Astrocyte of the spinal cord (primary cell): ENCODE measurements at regions not wholly inside any gene's neighbourhood (a gene's known extent, or its start where the extent isn't known, plus 50 kb on each side); places are given as distances from the start of the nearest gene placed in this dataset.

Source experiments
- DNase-seq: peaks from one replicate; pipeline ENCODE4 v3.0.0; 2011; ENCODE audit warnings: low read depth, low spot score
- H3K4me3 ChIP-seq: 2 replicates; pipeline ENCODE4 v1.5.1; 2011; ENCODE audit warnings: low read depth, mild to moderate bottlenecking, low read length, moderate library complexity
- in situ Hi-C: cut with HindIII; loops from 2 replicates; pipeline ENCODE4 v1.10.0; 2017; ENCODE audit warnings: low sequenced_read_pairs
- TF ChIP-seq, protein P1 (sequence below): IDR thresholded peaks from 2 replicates; pipeline ENCODE4 v1.5.1; 2012; ENCODE audit warnings: low read depth, mild to moderate bottlenecking, low read length, inconsistent platforms

DNA sequence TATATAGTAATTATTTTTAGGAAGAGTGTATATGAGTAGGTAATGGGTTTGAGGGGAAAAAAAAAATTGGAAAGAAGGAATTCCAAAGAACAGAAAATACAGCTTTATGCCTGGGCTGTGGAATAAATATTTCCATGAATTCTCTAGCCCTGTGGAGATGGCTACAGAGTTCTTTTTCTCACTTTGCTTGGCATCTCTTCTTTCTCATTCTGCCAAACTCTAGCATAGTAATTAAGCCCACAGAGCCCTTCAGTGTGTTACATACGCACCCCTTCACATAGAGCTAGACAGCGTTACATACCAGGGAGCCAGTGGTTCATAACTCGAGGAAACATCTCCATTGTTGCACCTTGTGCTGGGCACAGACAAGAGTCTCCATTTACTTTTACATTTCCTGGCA is 621.1 kb downstream of the CDH8 start:
- in situ Hi-C loops = no loop called here
- TF ChIP-seq, protein P1, sequence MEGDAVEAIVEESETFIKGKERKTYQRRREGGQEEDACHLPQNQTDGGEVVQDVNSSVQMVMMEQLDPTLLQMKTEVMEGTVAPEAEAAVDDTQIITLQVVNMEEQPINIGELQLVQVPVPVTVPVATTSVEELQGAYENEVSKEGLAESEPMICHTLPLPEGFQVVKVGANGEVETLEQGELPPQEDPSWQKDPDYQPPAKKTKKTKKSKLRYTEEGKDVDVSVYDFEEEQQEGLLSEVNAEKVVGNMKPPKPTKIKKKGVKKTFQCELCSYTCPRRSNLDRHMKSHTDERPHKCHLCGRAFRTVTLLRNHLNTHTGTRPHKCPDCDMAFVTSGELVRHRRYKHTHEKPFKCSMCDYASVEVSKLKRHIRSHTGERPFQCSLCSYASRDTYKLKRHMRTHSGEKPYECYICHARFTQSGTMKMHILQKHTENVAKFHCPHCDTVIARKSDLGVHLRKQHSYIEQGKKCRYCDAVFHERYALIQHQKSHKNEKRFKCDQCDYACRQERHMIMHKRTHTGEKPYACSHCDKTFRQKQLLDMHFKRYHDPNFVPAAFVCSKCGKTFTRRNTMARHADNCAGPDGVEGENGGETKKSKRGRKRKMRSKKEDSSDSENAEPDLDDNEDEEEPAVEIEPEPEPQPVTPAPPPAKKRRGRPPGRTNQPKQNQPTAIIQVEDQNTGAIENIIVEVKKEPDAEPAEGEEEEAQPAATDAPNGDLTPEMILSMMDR = no peak
- H3K4me3 ChIP-seq = no peak overlapping the region
- no peak for DNase-seq

DNA sequence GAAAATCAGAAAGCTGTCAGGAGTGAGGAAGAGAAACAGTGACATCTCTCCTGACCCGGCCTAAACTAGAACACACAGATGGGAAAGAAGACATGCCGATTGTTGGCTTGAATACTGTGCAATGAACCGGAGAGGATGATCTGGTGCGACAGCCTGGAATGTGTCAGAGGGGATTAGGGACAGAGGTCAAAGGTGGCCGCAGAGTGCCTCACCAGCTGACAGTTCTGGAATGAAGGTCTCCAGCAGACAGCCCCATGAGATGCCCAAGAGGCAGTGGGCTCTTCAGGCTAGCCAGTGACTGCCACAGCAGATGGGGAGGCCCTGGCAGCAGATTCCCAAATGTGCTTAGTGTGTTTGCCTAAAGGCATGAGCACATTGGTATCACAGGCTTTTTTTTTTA is 623.2 kb downstream of the CDH8 start:
- no peak overlapping the region for H3K4me3 ChIP-seq
- in situ Hi-C loops = no loop called here
- DNase-seq = no peak
- TF ChIP-seq, protein P1 = no peak

DNA sequence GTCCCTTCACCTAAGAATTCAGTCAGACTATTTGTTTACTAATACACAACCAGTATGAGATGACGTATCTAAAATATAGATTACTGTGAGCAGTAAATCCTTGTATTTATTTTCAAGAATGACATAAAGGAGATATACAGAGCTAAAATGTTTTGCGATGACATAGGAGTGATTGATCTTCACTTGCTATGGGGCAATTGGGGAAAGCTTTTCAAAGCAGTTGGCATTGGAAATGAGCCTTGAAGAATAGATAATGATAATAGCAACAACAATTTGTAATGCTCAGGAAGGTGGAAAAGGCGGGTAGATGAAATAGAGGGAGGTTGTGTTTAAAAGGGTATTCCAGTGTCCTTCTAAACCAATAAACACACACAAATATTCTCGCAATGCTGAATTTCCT is 623.7 kb downstream of the CDH8 start:
- TF ChIP-seq, protein P1 = no peak
- no peak for DNase-seq
- no peak overlapping the region for H3K4me3 ChIP-seq
- in situ Hi-C loops = no loop called here

DNA sequence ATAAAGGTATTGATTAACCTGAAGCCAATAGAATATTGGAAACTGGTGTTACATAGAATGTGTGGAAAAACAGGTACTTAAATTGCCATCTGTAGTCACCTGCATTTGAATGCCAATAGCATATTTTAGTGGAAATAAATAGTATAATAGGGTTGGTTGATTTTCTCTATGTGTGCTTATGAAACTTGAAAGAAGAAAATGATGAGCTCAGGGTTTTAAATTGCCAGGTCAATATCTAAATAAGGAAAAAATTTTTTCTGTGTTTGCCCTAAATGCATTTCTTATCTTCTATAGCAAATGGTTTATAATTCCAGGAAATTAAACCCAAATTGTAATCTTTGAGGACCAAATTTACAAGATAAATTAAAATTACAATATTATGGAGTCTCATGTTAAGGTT is 626.6 kb downstream of the CDH8 start:
- in situ Hi-C loops = no loop called here
- no peak overlapping the region for H3K4me3 ChIP-seq
- TF ChIP-seq, protein P1 = no peak
- no peak for DNase-seq

DNA sequence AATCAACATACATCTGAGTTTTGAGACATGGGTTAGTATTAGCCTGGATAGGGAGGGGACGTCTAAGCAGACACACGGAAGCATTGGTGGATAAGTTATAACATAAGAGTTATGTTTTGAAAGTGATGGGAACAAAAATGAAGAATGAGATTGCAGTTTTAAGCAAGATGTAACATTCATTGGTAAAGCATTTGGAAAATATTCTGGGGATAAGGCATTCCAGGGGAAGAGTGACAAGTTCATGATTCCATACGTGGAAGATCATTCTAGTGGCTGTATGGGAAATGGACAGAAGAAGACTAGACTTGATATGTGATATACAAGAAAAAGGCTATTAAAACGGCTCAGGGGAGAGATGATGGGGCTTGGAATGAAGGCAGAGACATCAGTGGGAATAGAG is 632.9 kb downstream of the CDH8 start:
- H3K4me3 ChIP-seq = no peak overlapping the region
- in situ Hi-C loops = no loop called here
- DNase-seq = no peak
- TF ChIP-seq, protein P1 = no peak

DNA sequence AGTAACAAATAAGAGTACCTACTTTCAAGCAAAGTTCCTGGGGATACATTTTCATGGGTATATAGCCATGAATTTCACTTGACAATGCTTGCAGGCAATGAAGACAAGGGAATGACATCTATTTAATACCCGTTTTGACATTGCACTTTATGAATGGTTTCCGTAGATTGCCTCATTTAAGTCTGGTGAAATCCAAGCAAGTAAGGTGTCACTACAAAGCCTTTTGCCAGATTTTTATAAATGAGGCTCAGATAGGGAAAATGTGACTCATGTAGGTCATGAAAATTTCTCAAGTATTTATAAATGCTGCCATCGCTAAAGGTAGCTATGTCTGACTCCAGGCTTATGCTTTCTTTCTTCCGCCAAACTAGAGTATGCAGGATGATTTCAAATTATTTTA is 644.3 kb downstream of the CDH8 start:
- in situ Hi-C loops = no loop called here
- DNase-seq = no peak
- TF ChIP-seq, protein P1 = no peak
- no peak overlapping the region for H3K4me3 ChIP-seq
